GM23248 (cell line): ENCODE measurements at regions not wholly inside any gene's neighbourhood (a gene's known extent, or its start where the extent isn't known, plus 50 kb on each side); places are given as distances from the start of the nearest gene placed in this dataset.
"Not testable (repeated sequence)": the region's sequence is repeated elsewhere in the genome, so short reads cannot be mapped to it uniquely, and the experiment has no call there.

Experiments
- DNase-seq: peaks from one replicate; pipeline ENCODE4 v3.0.0-alpha.2; 2015
- H2AFZ ChIP-seq: fragments of 200-600 bp; sonication (generic); 2 replicates; pipeline ENCODE4 v1.6.1; 2016; ENCODE audit warnings: antibody characterized with exemption
- H3F3A ChIP-seq: fragments of 200-600 bp; sonication (generic); 2 replicates; pipeline ENCODE4 v1.6.1; 2016; ENCODE audit warnings: mild to moderate bottlenecking, antibody characterized with exemption, mixed run types; ENCODE audit not compliant: insufficient read depth
- H3K27ac ChIP-seq: fragments of 200-600 bp; sonication (generic); 2 replicates; pipeline ENCODE4 v1.5.1; 2016; ENCODE audit warnings: mild to moderate bottlenecking
- H3K27me3 ChIP-seq: fragments of 200-600 bp; sonication (generic); replicated peaks from 2 replicates; pipeline ENCODE4 v1.6.1; 2016; ENCODE audit warnings: mild to moderate bottlenecking; ENCODE audit not compliant: insufficient read depth
- H3K36me3 ChIP-seq: fragments of 200-600 bp; sonication (generic); 2 replicates; pipeline ENCODE4 v1.6.1; 2016; ENCODE audit warnings: low read depth, mild to moderate bottlenecking
- H3K4me1 ChIP-seq: fragments of 200-600 bp; sonication (generic); 2 replicates; pipeline ENCODE4 v1.6.1; 2016; ENCODE audit warnings: mild to moderate bottlenecking; ENCODE audit not compliant: insufficient read depth
- H3K4me2 ChIP-seq: fragments of 200-600 bp; sonication (generic); one replicate; pipeline ENCODE4 v1.6.1; 2016; ENCODE audit warnings: mild to moderate bottlenecking; ENCODE audit not compliant: unreplicated experiment
- H3K4me3 ChIP-seq: fragments of 200-600 bp; sonication (generic); 2 replicates; pipeline ENCODE4 v1.5.1; 2016; ENCODE audit warnings: mild to moderate bottlenecking
- H3K79me2 ChIP-seq: fragments of 200-600 bp; sonication (generic); 2 replicates; pipeline ENCODE4 v1.6.1; 2016; ENCODE audit warnings: mild to moderate bottlenecking; ENCODE audit not compliant: insufficient read depth
- H3K9ac ChIP-seq: fragments of 200-600 bp; sonication (generic); 2 replicates; pipeline ENCODE4 v1.6.1; 2016; ENCODE audit warnings: mild to moderate bottlenecking
- H3K9me2 ChIP-seq: fragments of 200-600 bp; sonication (generic); 2 replicates; pipeline ENCODE4 v1.6.1; 2016; ENCODE audit warnings: mixed run types, mild to moderate bottlenecking, moderate library complexity; ENCODE audit not compliant: insufficient read depth
- H3K9me3 ChIP-seq: fragments of 200-600 bp; sonication (generic); one replicate; pipeline ENCODE4 v1.6.1; 2017; ENCODE audit warnings: low read depth
- H4K20me1 ChIP-seq: fragments of 200-600 bp; sonication (generic); 2 replicates; pipeline ENCODE4 v1.6.0; 2016; ENCODE audit not compliant: insufficient read depth
- EZH2 ChIP-seq: fragments of 200-600 bp; sonication (generic); IDR thresholded peaks from 2 replicates; pipeline ENCODE4 v1.6.1; 2018; ENCODE audit warnings: antibody characterized with exemption, mild to moderate bottlenecking; ENCODE audit not compliant: insufficient read depth, poor library complexity, severe bottlenecking
- EZH2phosphoT487 ChIP-seq: fragments of 200-600 bp; sonication (generic); IDR thresholded peaks from 2 replicates; pipeline ENCODE4 v1.6.1; 2018; ENCODE audit warnings: antibody characterized with exemption, moderate library complexity, mild to moderate bottlenecking, low read depth; ENCODE audit not compliant: insufficient read depth
- WGBS, 2 experiments: methylation state at CpG; one replicate each; pipeline ENCODE4 v1.1.6; 2015 to 2017; ENCODE audit warnings: low lambda C conversion rate in 2 of 2, low coverage in 1 of 2; ENCODE audit errors: missing lambda C conversion rate in 2 of 2; 5-methylcytosine and 5-hydroxymethylcytosine counted together
- in situ Hi-C: fragments of 300-500 bp; cut with MboI; formaldehyde crosslinking; loops from 2 replicates; pipeline ENCODE4 v1.15.0; 2020

DNA sequence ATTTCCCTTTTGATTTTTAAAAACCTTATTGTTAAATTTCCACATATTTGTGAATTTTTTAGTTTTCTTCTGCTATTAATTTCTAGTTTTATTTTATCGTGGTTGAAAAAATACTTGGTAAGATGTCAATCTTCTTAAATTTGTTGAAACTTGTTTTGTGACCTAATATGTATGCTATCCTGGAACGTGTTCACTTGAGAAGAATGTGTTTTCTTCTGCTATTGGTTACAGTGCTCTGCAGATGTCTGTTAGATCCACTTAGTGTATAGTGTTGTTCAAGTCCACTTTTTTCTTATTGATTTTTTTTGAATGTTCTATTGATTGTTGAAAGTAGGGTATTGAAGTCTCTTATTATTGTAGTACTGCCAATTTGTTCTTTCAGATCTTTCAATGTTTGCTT lies 116.5 kb upstream of the NETO1 start:
- TF ChIP-seq EZH2 (no peak), EZH2phosphoT487 (no peak)
- H3K27ac ChIP-seq: no peak overlapping the region
- no peak for DNase-seq
- no peaks in the 10 kb centered on the region for H3K9me2 ChIP-seq
- H3K27me3 ChIP-seq: no peaks in the 10 kb centered on the region
- no peaks in the 10 kb centered on the region for H3K79me2 ChIP-seq
- no peaks in the 10 kb centered on the region for H4K20me1 ChIP-seq
- WGBS, 2 experiments: 11 to 14% methylated on average over 2 of the region's 2 CpGs
- H3K4me2 ChIP-seq: no peak overlapping the region
- H3F3A ChIP-seq: no peaks in the 10 kb centered on the region
- H3K4me1 ChIP-seq: no peaks in the 10 kb centered on the region
- H3K4me3 ChIP-seq: no peak overlapping the region
- H3K36me3 ChIP-seq: no peaks in the 10 kb centered on the region
- in situ Hi-C loops: no loop called here
- H2AFZ ChIP-seq: no peak overlapping the region
- no peak overlapping the region for H3K9ac ChIP-seq
- peaks cover 3% of the 10 kb centered on the region for H3K9me3 ChIP-seq

GRCh38 chr18:72973841-72974240 lies 106.1 kb upstream of the NETO1 start:
- Histone ChIP-seq H3K9me3 (no peaks in the 10 kb centered on the region), H3K27me3 (no peaks in the 10 kb centered on the region), H3K79me2 (no peaks in the 10 kb centered on the region), H4K20me1 (no peaks in the 10 kb centered on the region), H3F3A (no peaks in the 10 kb centered on the region), H3K4me3 (no peak overlapping the region), H3K36me3 (no peaks in the 10 kb centered on the region), H3K27ac (no peak overlapping the region), H3K9ac (no peak overlapping the region), H3K4me2 (no peak overlapping the region), H3K9me2 (no peaks in the 10 kb centered on the region), H3K4me1 (no peaks in the 10 kb centered on the region), H2AFZ (no peak overlapping the region)
- WGBS, 2 experiments: 33 to 45% methylated on average over 2 of the region's 2 CpGs
- TF ChIP-seq EZH2 (no peak), EZH2phosphoT487 (no peak)
- no peak for DNase-seq
- in situ Hi-C loops: no loop called here

- Histone ChIP-seq H2AFZ (no peak overlapping the region), H4K20me1 (no peaks in the 10 kb centered on the region), H3K4me1 (no peaks in the 10 kb centered on the region), H3K9me3 (no peaks in the 10 kb centered on the region), H3K27me3 (no peaks in the 10 kb centered on the region), H3K9me2 (no peaks in the 10 kb centered on the region), H3K4me2 (no peak overlapping the region), H3K9ac (no peak overlapping the region), H3F3A (no peaks in the 10 kb centered on the region), H3K79me2 (no peaks in the 10 kb centered on the region), H3K36me3 (no peaks in the 10 kb centered on the region), H3K4me3 (no peak overlapping the region), H3K27ac (no peak overlapping the region)
- TF ChIP-seq EZH2phosphoT487 (no peak), EZH2 (no peak)
- in situ Hi-C loops: no loop called here
- no peak for DNase-seq
- 47 to 52% methylated on average over 9 of the region's 9 CpGs for WGBS, 2 experiments
These were observed 97.8 kb upstream of the NETO1 start for GRCh38 chr18:72965616-72966015.

DNA sequence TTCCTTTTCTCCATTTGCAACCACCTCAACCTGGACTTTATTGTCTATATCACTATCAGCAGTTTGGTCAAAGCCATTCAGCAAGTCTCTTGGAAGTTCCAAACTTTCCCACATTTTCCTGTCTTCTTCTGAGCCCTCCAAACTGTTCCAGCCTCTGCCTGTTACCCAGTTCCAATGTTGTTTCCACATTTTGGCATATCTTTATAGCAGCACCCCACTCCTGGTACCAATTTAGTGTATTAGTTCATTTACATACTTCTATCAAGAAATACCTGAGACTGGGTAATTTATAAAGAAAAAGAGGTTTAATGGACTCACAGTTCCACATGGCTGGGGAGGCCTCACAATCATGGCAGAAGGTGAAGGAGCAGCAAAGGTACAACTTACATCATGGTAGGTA lies 90.4 kb upstream of the NETO1 start:
- H3K4me2 ChIP-seq, H3K36me3 ChIP-seq, H3K4me3 ChIP-seq, H3K27me3 ChIP-seq, H3K4me1 ChIP-seq, H3K9me2 ChIP-seq, H2AFZ ChIP-seq, H3F3A ChIP-seq, H3K79me2 ChIP-seq, H3K9me3 ChIP-seq, H3K9ac ChIP-seq, in situ Hi-C loops, H4K20me1 ChIP-seq, H3K27ac ChIP-seq, DNase-seq: not testable (repeated sequence)

- Histone ChIP-seq H3K27ac (no peak overlapping the region), H3K4me3 (no peak overlapping the region), H2AFZ (no peak overlapping the region), H4K20me1 (no peaks in the 10 kb centered on the region), H3K4me1 (no peaks in the 10 kb centered on the region), H3K9me2 (no peaks in the 10 kb centered on the region), H3K27me3 (no peaks in the 10 kb centered on the region), H3F3A (no peaks in the 10 kb centered on the region), H3K9me3 (no peaks in the 10 kb centered on the region), H3K36me3 (no peaks in the 10 kb centered on the region), H3K4me2 (no peak overlapping the region), H3K79me2 (no peaks in the 10 kb centered on the region), H3K9ac (no peak overlapping the region)
- WGBS, 2 experiments: 4 to 8% methylated on average over 3 of the region's 3 CpGs
- in situ Hi-C loops: no loop called here
- no peak for TF ChIP-seq EZH2
- no peak for TF ChIP-seq EZH2phosphoT487
- no peak for DNase-seq
These were observed 80.7 kb upstream of the NETO1 start for GRCh38 chr18:72948439-72948838.
